ENCODE measurements at regions not wholly inside any gene's neighbourhood (a gene's known extent, or its start where the extent isn't known, plus 50 kb on each side); places are given as distances from the start of the nearest gene placed in this dataset.

GRCh38 chr6:5896476-5897200, 110.1 kb downstream of the NRN1 start:
- in situ Hi-C loops (cut with MboI) (no loop called here), intact Hi-C loops (cut with micrococcal nuclease) (no loop called here)
- no TSS peak for BruUV-seq (replicated peaks)
- FAIRE-seq (no peak), ATAC-seq (no peak), DNase-seq (ENCODE audit: extremely low read depth in 1 of 4, low spot score in 3 of 4) (no peak)
- ChIA-PET CTCF (ENCODE audit: low intra/inter-chr PET ratio) (no interaction called here), POLR2A (no interaction called here)
- no peaks in the 10 kb centered on the region for H3K9me1 ChIP-seq (ENCODE audit: control insufficient read depth, insufficient read depth, low read length)
- H3K27me3 ChIP-seq (ENCODE audit: control insufficient read depth in 2 of 2, insufficient read depth in 2 of 2, low read length in 2 of 2): 0 out of 5 replicates have a peak, but pooled peaks cover 0 to 6% of the 10 kb centered on the region in 2 experiments
- H3K9me3 ChIP-seq (replicated peaks; ENCODE audit: control insufficient read depth, insufficient read depth, low read depth, low read length): no peaks in the 10 kb centered on the region
- peaks cover 4 to 5% of the 10 kb centered on the region in 2 experiments; a peak in 2 of 5 replicates for H3K4me1 ChIP-seq (replicated peaks in 1 of 2; ENCODE audit: control insufficient read depth in 2 of 2, insufficient read depth in 2 of 2, low read length in 2 of 2)
- no peak overlapping the region for H3K9ac ChIP-seq (ENCODE audit: insufficient read depth in 1 of 2, low read depth in 2 of 2, low read length in 2 of 2)
- H3K4me3 ChIP-seq: no peak overlapping the region
- under 1% methylated on average over 11 of the region's 12 CpGs for WGBS (ENCODE audit: insufficient coverage, low coverage, missing lambda C conversion rate)
- no peaks in the 10 kb centered on the region for H3K79me2 ChIP-seq (ENCODE audit: control insufficient read depth, insufficient read depth, low read length)
- H3K27ac ChIP-seq (ENCODE audit: extremely low read depth, low read depth, low read length): no peak overlapping the region
- H3K4me2 ChIP-seq (ENCODE audit: insufficient read depth, low read length): no peak overlapping the region
- TF ChIP-seq RFX1 (IDR thresholded peaks at IDR 0.05) (peak; percentile 13; the same call in 1 of the 2 replicates), MEF2D (tag; conservative IDR thresholded peaks at IDR 0.05; ENCODE audit: low read depth) (no peak), DACH1 (IDR thresholded peaks at IDR 0.05; ENCODE audit: partially characterized antibody) (no peak)
- H4K20me1 ChIP-seq (replicated peaks; ENCODE audit: control insufficient read depth, insufficient read depth, low read length): no peaks in the 10 kb centered on the region; the same call in 1 of the 2 replicates
- H3K36me3 ChIP-seq (ENCODE audit: control insufficient read depth, insufficient read depth, low read length): no peaks in the 10 kb centered on the region
- no peak overlapping the region for H2AFZ ChIP-seq (ENCODE audit: low read depth, low read length)

- H3K4me3 ChIP-seq: no peak overlapping the region
- H3K9me1 ChIP-seq (ENCODE audit: control insufficient read depth, insufficient read depth, low read length): no peaks in the 10 kb centered on the region
- H3K9ac ChIP-seq (ENCODE audit: insufficient read depth in 1 of 2, low read depth in 2 of 2, low read length in 2 of 2): no peak overlapping the region
- in situ Hi-C loops (cut with MboI): no loop called here
- DNase-seq (ENCODE audit: extremely low read depth in 1 of 4, low spot score in 3 of 4) (no peak), ATAC-seq (no peak), FAIRE-seq (no peak)
- CTCF ChIA-PET (ENCODE audit: low intra/inter-chr PET ratio): interaction anchor here (0.7 kb wide), 1 partner anchor 114 kb away, joined by 3 read pairs; no protein-coding TSS in a partner anchor
- BruUV-seq (replicated peaks): no TSS peak
- H3K9me3 ChIP-seq (replicated peaks; ENCODE audit: control insufficient read depth, insufficient read depth, low read depth, low read length): no peaks in the 10 kb centered on the region
- no peaks in the 10 kb centered on the region for H4K20me1 ChIP-seq (replicated peaks; ENCODE audit: control insufficient read depth, insufficient read depth, low read length)
- POLR2A ChIA-PET: no interaction called here
- 0 out of 5 replicates have a peak, but pooled peaks cover 0 to 6% of the 10 kb centered on the region in 2 experiments for H3K27me3 ChIP-seq (ENCODE audit: control insufficient read depth in 2 of 2, insufficient read depth in 2 of 2, low read length in 2 of 2)
- peaks cover 4 to 6% of the 10 kb centered on the region in 2 experiments; a peak in 2 of 5 replicates for H3K4me1 ChIP-seq (replicated peaks in 1 of 2; ENCODE audit: control insufficient read depth in 2 of 2, insufficient read depth in 2 of 2, low read length in 2 of 2)
- TF ChIP-seq SP1 (CRISPR knock-in tag; IDR thresholded peaks at IDR 0.05) (no peak), RBM22 (IDR thresholded peaks at IDR 0.05; ENCODE audit: low read depth, low read length, poor library complexity, severe bottlenecking) (no peak), ZZZ3 (IDR thresholded peaks at IDR 0.05) (no peak), NUFIP1 (IDR thresholded peaks at IDR 0.05; ENCODE audit: partially characterized antibody) (no peak), U2AF1 (optimal IDR thresholded peaks at IDR 0.05; ENCODE audit: low read depth, low read length) (no peak), NRF1 (conservative IDR thresholded peaks at IDR 0.05 in 1 of 2, IDR thresholded peaks at IDR 0.05 in 1 of 2) (no peak), BMI1 (IDR thresholded peaks at IDR 0.05; ENCODE audit: low read length) (no peak), NBN (IDR thresholded peaks at IDR 0.05; ENCODE audit: low read depth) (no peak), CEBPG (CRISPR knock-in tag; IDR thresholded peaks at IDR 0.05) (no peak), CEBPG (tag; conservative IDR thresholded peaks at IDR 0.05 in 1 of 2, IDR thresholded peaks at IDR 0.05 in 1 of 2) (no peak), EWSR1 (IDR thresholded peaks at IDR 0.05; ENCODE audit: borderline replicate concordance, low read depth, partially characterized antibody) (no peak), FOXJ3 (CRISPR knock-in tag; IDR thresholded peaks at IDR 0.05) (no peak), ZNF696 (CRISPR knock-in tag; conservative IDR thresholded peaks at IDR 0.05) (no peak)
- TF ChIP-seq, protein P1, sequence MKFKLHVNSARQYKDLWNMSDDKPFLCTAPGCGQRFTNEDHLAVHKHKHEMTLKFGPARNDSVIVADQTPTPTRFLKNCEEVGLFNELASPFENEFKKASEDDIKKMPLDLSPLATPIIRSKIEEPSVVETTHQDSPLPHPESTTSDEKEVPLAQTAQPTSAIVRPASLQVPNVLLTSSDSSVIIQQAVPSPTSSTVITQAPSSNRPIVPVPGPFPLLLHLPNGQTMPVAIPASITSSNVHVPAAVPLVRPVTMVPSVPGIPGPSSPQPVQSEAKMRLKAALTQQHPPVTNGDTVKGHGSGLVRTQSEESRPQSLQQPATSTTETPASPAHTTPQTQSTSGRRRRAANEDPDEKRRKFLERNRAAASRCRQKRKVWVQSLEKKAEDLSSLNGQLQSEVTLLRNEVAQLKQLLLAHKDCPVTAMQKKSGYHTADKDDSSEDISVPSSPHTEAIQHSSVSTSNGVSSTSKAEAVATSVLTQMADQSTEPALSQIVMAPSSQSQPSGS (CRISPR knock-in tag; IDR thresholded peaks at IDR 0.05): no peak
- 0% methylated on average over 4 of the region's 4 CpGs for WGBS (ENCODE audit: insufficient coverage, low coverage, missing lambda C conversion rate)
- H3K4me2 ChIP-seq (ENCODE audit: insufficient read depth, low read length): no peak overlapping the region
- H3K27ac ChIP-seq (ENCODE audit: extremely low read depth, low read depth, low read length): no peak overlapping the region
- H3K79me2 ChIP-seq (ENCODE audit: control insufficient read depth, insufficient read depth, low read length): no peaks in the 10 kb centered on the region
- no peak overlapping the region for H2AFZ ChIP-seq (ENCODE audit: low read depth, low read length)
- no peaks in the 10 kb centered on the region for H3K36me3 ChIP-seq (ENCODE audit: control insufficient read depth, insufficient read depth, low read length)
- intact Hi-C loops (cut with micrococcal nuclease): no loop called here
Measured at GRCh38 chr6:5894357-5894756, 112.4 kb downstream of the NRN1 start.

All from K562 (cell line).